GM19240 (cell line): ENCODE measurements at regions not wholly inside any gene's neighbourhood (a gene's known extent, or its start where the extent isn't known, plus 50 kb on each side); places are given as distances from the start of the nearest gene placed in this dataset.
"Not testable (repeated sequence)": the region's sequence is repeated elsewhere in the genome, so short reads cannot be mapped to it uniquely, and the experiment has no call there.

Source experiments
- DNase-seq: peaks from one replicate; pipeline ENCODE4 v3.0.0; 2011; ENCODE audit warnings: low spot score; ENCODE audit not compliant: insufficient read length

GRCh38 chr5:68027519-68027918, 188.0 kb upstream of the PIK3R1 start:
- no peak for DNase-seq

GRCh38 chr5:68026092-68026885, 189.3 kb upstream of the PIK3R1 start:
- no peak for DNase-seq

- DNase-seq, result no peak
Observed at GRCh38 chr5:68024426-68024825, 191.1 kb upstream of the PIK3R1 start.

- DNase-seq, result no peak
Observed at GRCh38 chr5:68021916-68022315, 193.6 kb upstream of the PIK3R1 start.

GRCh38 chr5:68021227-68021626, 194.3 kb upstream of the PIK3R1 start:
- no peak for DNase-seq

- not testable (repeated sequence) for DNase-seq
Observed at GRCh38 chr5:68020461-68020969, 195.0 kb upstream of the PIK3R1 start.

- DNase-seq, result no peak
Observed at GRCh38 chr5:68015381-68016302, 199.9 kb upstream of the PIK3R1 start.

GRCh38 chr5:68012831-68013230, 202.7 kb upstream of the PIK3R1 start:
- DNase-seq, result no peak

GRCh38 chr5:68012429-68012828, 203.1 kb upstream of the PIK3R1 start:
- DNase-seq, result no peak

GRCh38 chr5:68011801-68012200, 203.8 kb upstream of the PIK3R1 start:
- no peak for DNase-seq

- DNase-seq, result no peak
Observed at GRCh38 chr5:68011259-68011760, 204.2 kb upstream of the PIK3R1 start.

- no peak for DNase-seq
Observed at GRCh38 chr5:68010740-68011139, 204.8 kb upstream of the PIK3R1 start.

- no peak for DNase-seq
Observed at GRCh38 chr5:68007451-68007850, 208.1 kb upstream of the PIK3R1 start.

- DNase-seq, result no peak
Observed at GRCh38 chr5:68002836-68003235, 212.7 kb upstream of the PIK3R1 start.

- DNase-seq, result no peak
Observed at GRCh38 chr5:68000805-68001204, 214.8 kb upstream of the PIK3R1 start.

GRCh38 chr5:67999391-67999790, 216.2 kb upstream of the PIK3R1 start:
- no peak for DNase-seq

- DNase-seq, result no peak
Observed at GRCh38 chr5:67998709-67999261, 216.8 kb upstream of the PIK3R1 start.

- no peak for DNase-seq
Observed at GRCh38 chr5:67997892-67998457, 217.6 kb upstream of the PIK3R1 start.

GRCh38 chr5:67997148-67997547, 218.4 kb upstream of the PIK3R1 start:
- no peak for DNase-seq

GRCh38 chr5:67996596-67996995, 219.0 kb upstream of the PIK3R1 start:
- DNase-seq, result no peak

- no peak for DNase-seq
Observed at GRCh38 chr5:67992923-67993322, 222.6 kb upstream of the PIK3R1 start.
